IMR-90 (cell line): ENCODE measurements at regions not wholly inside any gene's neighbourhood (a gene's known extent, or its start where the extent isn't known, plus 50 kb on each side); places are given as distances from the start of the nearest gene placed in this dataset.

ENCODE experiments used
- ATAC-seq: fragments of 200-7000 bp; cut with Tn5 transposase; 2 replicates; pipeline ENCODE4 v1.9.1; 2020; ENCODE audit warnings: low read depth, mild to moderate bottlenecking, moderate library complexity
- BruUV-seq: library from RNA; stranded (reverse); fragments of 400-500 nt; replicated peaks from 2 replicates; lab custom pipeline; 2021; lab: Mats Ljungman, UMichigan
- CTCF ChIA-PET: fragments of 300-600 bp; formaldehyde crosslinking; extraction: SDS; loops from one replicate; lab custom pipeline; 2021; ENCODE audit warnings: antibody characterized with exemption; lab: Yijun Ruan, JAX
- POLR2A ChIA-PET: fragments of 300-600 bp; sonication (Branson Sonifier 250); formaldehyde crosslinking; loops from one replicate; lab custom pipeline; 2022; ENCODE audit warnings: antibody characterized with exemption; ENCODE audit not compliant: unreplicated experiment; lab: Charles Lee
- DNase-seq: peaks from one replicate; pipeline ENCODE4 v3.0.0; 2013
- H2AFZ ChIP-seq: replicated peaks from 2 replicates; pipeline ENCODE3; 2013; ENCODE audit warnings: low read length, mild to moderate bottlenecking; ENCODE audit not compliant: poor library complexity
- H2AK5ac ChIP-seq: 2 replicates; pipeline ENCODE4 v1.6.1; 2013; ENCODE audit warnings: low read depth, low read length, inconsistent platforms
- H2AK9ac ChIP-seq: replicated peaks from 2 replicates; pipeline ENCODE3; 2013; ENCODE audit warnings: mild to moderate bottlenecking, low read depth, low read length, moderate library complexity; ENCODE audit not compliant: poor library complexity
- H2BK120ac ChIP-seq: 2 replicates; pipeline ENCODE4 v1.6.1; 2013; ENCODE audit warnings: low read depth, low read length, inconsistent platforms
- H2BK15ac ChIP-seq: 3 replicates; pipeline ENCODE4 v1.6.1; 2013; ENCODE audit warnings: low read depth, low read length, inconsistent platforms
- H2BK20ac ChIP-seq: 2 replicates; pipeline ENCODE4 v1.6.1; 2013; ENCODE audit warnings: low read depth, mild to moderate bottlenecking, inconsistent platforms, low read length, moderate library complexity
- H2BK5ac ChIP-seq: 2 replicates; pipeline ENCODE4 v1.6.1; 2013; ENCODE audit warnings: mild to moderate bottlenecking, low read depth, low read length, inconsistent platforms; ENCODE audit not compliant: poor library complexity, severe bottlenecking
- H3K14ac ChIP-seq: replicated peaks from 2 replicates; pipeline ENCODE4 v1.6.1; 2013; ENCODE audit warnings: low read depth, low read length, inconsistent platforms
- H3K18ac ChIP-seq: 2 replicates; pipeline ENCODE4 v1.6.1; 2013; ENCODE audit warnings: low read depth, low read length, control low read depth
- H3K23ac ChIP-seq: 2 replicates; pipeline ENCODE4 v1.6.1; 2013; ENCODE audit warnings: low read depth, low read length, inconsistent platforms
- H3K27ac ChIP-seq: 2 replicates; pipeline ENCODE4 v1.5.1; 2013; ENCODE audit warnings: mild to moderate bottlenecking, control low read depth, low read length; ENCODE audit not compliant: insufficient read depth
- H3K27me3 ChIP-seq: 2 replicates; pipeline ENCODE4 v1.6.1; 2013; ENCODE audit warnings: low read length; ENCODE audit not compliant: control insufficient read depth, insufficient read depth
- H3K36me3 ChIP-seq: 2 replicates; pipeline ENCODE4 v1.6.1; 2013; ENCODE audit warnings: low read length, mixed read lengths; ENCODE audit not compliant: control insufficient read depth, insufficient read depth
- H3K4ac ChIP-seq: 2 replicates; pipeline ENCODE4 v1.6.1; 2013; ENCODE audit warnings: low read depth, low read length, inconsistent platforms
- H3K4me1 ChIP-seq: 2 replicates; pipeline ENCODE4 v1.6.1; 2013; ENCODE audit warnings: low read length, mixed read lengths; ENCODE audit not compliant: control insufficient read depth, insufficient read depth
- H3K4me2 ChIP-seq: 2 replicates; pipeline ENCODE4 v1.6.1; 2013; ENCODE audit warnings: low read depth, mild to moderate bottlenecking, control low read depth, low read length, moderate library complexity
- H3K4me3 ChIP-seq: 2 replicates; pipeline ENCODE4 v1.5.1; 2013; ENCODE audit warnings: low read depth, mild to moderate bottlenecking, control low read depth, low read length, moderate library complexity; ENCODE audit not compliant: insufficient read depth
- H3K56ac ChIP-seq: 2 replicates; pipeline ENCODE4 v1.6.1; 2013; ENCODE audit warnings: low read length, inconsistent platforms; ENCODE audit not compliant: insufficient read depth; ENCODE audit errors: extremely low read depth
- H3K79me1 ChIP-seq, 2 experiments: 2 replicates each; pipeline ENCODE4 v1.6.1; 2013; ENCODE audit warnings: low read length in 2 of 2, inconsistent platforms in 1 of 2, low read depth in 1 of 2
- H3K9ac ChIP-seq: 2 replicates; pipeline ENCODE4 v1.6.1; 2013; ENCODE audit warnings: low read depth, low read length, control low read depth
- H3K9me1 ChIP-seq: 2 replicates; pipeline ENCODE4 v1.6.1; 2013; ENCODE audit warnings: low read length, inconsistent platforms; ENCODE audit not compliant: insufficient read depth
- H3K9me3 ChIP-seq: 2 replicates; pipeline ENCODE4 v1.6.1; 2013; ENCODE audit warnings: low read length; ENCODE audit not compliant: control insufficient read depth, insufficient read depth
- H4K20me1 ChIP-seq: 2 replicates; pipeline ENCODE4 v1.6.1; 2013; ENCODE audit warnings: low read length, inconsistent platforms; ENCODE audit not compliant: insufficient read depth
- H4K5ac ChIP-seq: 2 replicates; pipeline ENCODE4 v1.6.1; 2013; ENCODE audit warnings: mild to moderate bottlenecking, low read depth, low read length, control low read depth
- H4K8ac ChIP-seq, 2 experiments: 2 replicates each; pipeline ENCODE4 v1.6.1; 2013; ENCODE audit warnings: low read depth in 2 of 2, low read length in 2 of 2, control low read depth in 1 of 2, inconsistent platforms in 1 of 2
- H4K91ac ChIP-seq: 2 replicates; pipeline ENCODE4 v1.6.1; 2013; ENCODE audit warnings: low read depth, low read length, inconsistent platforms; ENCODE audit not compliant: insufficient read depth
- BHLHE40 ChIP-seq: fragments of 150-350 bp; IDR thresholded peaks from 2 replicates; pipeline ENCODE4 v1.6.1; 2016; ENCODE audit warnings: mild to moderate bottlenecking, low read depth, low read length
- CHD1 ChIP-seq: IDR thresholded peaks from 2 replicates; pipeline ENCODE4 v1.6.1; 2012; ENCODE audit warnings: low read depth, low read length, improper control_type of control experiment
- CTCF ChIP-seq: conservative IDR thresholded peaks from 2 replicates; pipeline ENCODE4 v1.5.1; 2012; ENCODE audit warnings: mild to moderate bottlenecking, low read depth, low read length, improper control_type of control experiment
- ELK1 ChIP-seq: fragments of 150-350 bp; IDR thresholded peaks from 2 replicates; pipeline ENCODE4 v1.6.1; 2016; ENCODE audit warnings: low read depth, mild to moderate bottlenecking, low read length, moderate library complexity, borderline replicate concordance
- FOS ChIP-seq: fragments of 150-350 bp; IDR thresholded peaks from 2 replicates; pipeline ENCODE4 v1.6.1; 2016; ENCODE audit warnings: low read depth, low read length
- MXI1 ChIP-seq: IDR thresholded peaks from 2 replicates; pipeline ENCODE4 v1.6.1; 2012; ENCODE audit warnings: low read depth, mild to moderate bottlenecking, low read length, moderate library complexity, borderline replicate concordance
- RAD21 ChIP-seq: IDR thresholded peaks from 2 replicates; pipeline ENCODE4 v1.6.1; 2012; ENCODE audit warnings: low read length, improper control_type of control experiment
- RCOR1 ChIP-seq: IDR thresholded peaks from 2 replicates; pipeline ENCODE4 v1.6.1; 2012; ENCODE audit warnings: mild to moderate bottlenecking, low read length, improper control_type of control experiment; ENCODE audit not compliant: insufficient replicate concordance
- WGBS, 2 experiments: methylation state at CpG; one replicate each; pipeline versions ENCODE4 v1.1.5 to v1.1.7; 2013; ENCODE audit warnings: missing lambda C conversion rate in 2 of 2; ENCODE audit not compliant: insufficient read length in 1 of 2; ENCODE audit errors: extremely low coverage in 2 of 2; 5-methylcytosine and 5-hydroxymethylcytosine counted together
- dilution Hi-C: fragments of 300-500 bp; cut with HindIII; formaldehyde crosslinking; loops from one replicate; pipeline ENCODE4 v1.14.3; 2018; ENCODE audit warnings: low sequenced_read_pairs; ENCODE audit not compliant: unreplicated experiment
- in situ Hi-C: fragments of 300-500 bp; cut with MboI; formaldehyde crosslinking; loops from 3 replicates; pipeline ENCODE4 v1.14.3; 2019; ENCODE audit warnings: low sequenced_read_pairs, inconsistent platforms, mixed read lengths
- intact Hi-C: fragments of 100-400 bp; cut with micrococcal nuclease; formaldehyde crosslinking; loops from 2 replicates; pipeline ENCODE4 v1.10.0; 2022

- H2BK120ac ChIP-seq, result no peak overlapping the region
- H4K20me1 ChIP-seq, result no peaks in the 10 kb centered on the region
These were observed 56.0 kb upstream of the GALNT10 start for GRCh38 chr5:154134499-154134898.

More at GRCh38 chr5:154134499-154134898, 56.0 kb upstream of the GALNT10 start:
- no peak overlapping the region for H3K4me3 ChIP-seq
- no peak overlapping the region for H3K4me2 ChIP-seq
- in situ Hi-C loops (no loop called here), intact Hi-C loops (no loop called here), dilution Hi-C loops (no loop called here)
- WGBS, 2 experiments, result no CpG with 5 or more reads among the region's 2 CpGs
- no peak overlapping the region for H3K27ac ChIP-seq
- H2BK20ac ChIP-seq, result no peak overlapping the region
- no peak overlapping the region for H4K91ac ChIP-seq
- no peak overlapping the region for H3K9ac ChIP-seq
- no peak overlapping the region for H4K8ac ChIP-seq
- TF ChIP-seq RAD21 (no peak), ELK1 (no peak), CHD1 (no peak), RCOR1 (no peak), MXI1 (no peak), CTCF (no peak), BHLHE40 (no peak), FOS (no peak)
- no peak overlapping the region for H2BK15ac ChIP-seq
- no peak overlapping the region for H3K18ac ChIP-seq
- ChIA-PET CTCF (no interaction called here), POLR2A (no interaction called here)
- DNase-seq, result no peak
- no peak overlapping the region for H3K14ac ChIP-seq
- peaks cover 21% of the 10 kb centered on the region for H3K27me3 ChIP-seq
- no peaks in the 10 kb centered on the region for H3K36me3 ChIP-seq
- no peak for ATAC-seq
- no peak overlapping the region for H3K4ac ChIP-seq
- no TSS peak for BruUV-seq
- H3K56ac ChIP-seq, result no peak overlapping the region
- no peaks in the 10 kb centered on the region for H3K4me1 ChIP-seq
- H3K9me3 ChIP-seq, result no peaks in the 10 kb centered on the region
- H3K23ac ChIP-seq, result no peak overlapping the region
- no peak overlapping the region for H4K5ac ChIP-seq
- H3K9me1 ChIP-seq, result no peaks in the 10 kb centered on the region
- no peak overlapping the region for H2AK9ac ChIP-seq
- no peak overlapping the region for H2AFZ ChIP-seq
- no peaks in the 10 kb centered on the region for H3K79me1 ChIP-seq
- no peak overlapping the region for H2AK5ac ChIP-seq
- H2BK5ac ChIP-seq, result no peak overlapping the region
